ENCODE measurements at regions not wholly inside any gene's neighbourhood (a gene's known extent, or its start where the extent isn't known, plus 50 kb on each side); places are given as distances from the start of the nearest gene placed in this dataset.

GRCh38 chr1:194693244-194693643, 1506.8 kb upstream of the B3GALT2 start:
- H3K27me3 ChIP-seq = no peaks in the 10 kb centered on the region
- no peak for TF ChIP-seq POLR2AphosphoS5 (IDR thresholded peaks at IDR 0.05)
- TF ChIP-seq CTCF (IDR thresholded peaks at IDR 0.05) = no peak
- no peak for TF ChIP-seq POLR2A (IDR thresholded peaks at IDR 0.05)
- TF ChIP-seq EP300 (IDR thresholded peaks at IDR 0.05) = no peak
- H3K4me1 ChIP-seq = no peaks in the 10 kb centered on the region
- WGBS = 94% methylated on average over 2 of the region's 2 CpGs
- no peak overlapping the region for H3K4me3 ChIP-seq
- no peak overlapping the region for H3K27ac ChIP-seq
- H3K36me3 ChIP-seq = no peaks in the 10 kb centered on the region
- no peak for DNase-seq (ENCODE audit: low spot score in 2 of 2)
- no peaks in the 10 kb centered on the region for H3K9me3 ChIP-seq

GRCh38 chr1:194684636-194685035, 1498.2 kb upstream of the B3GALT2 start:
- no peak overlapping the region for H3K27ac ChIP-seq
- WGBS = 54% methylated on average over 2 of the region's 2 CpGs
- DNase-seq (ENCODE audit: low spot score in 2 of 2) = no peak
- no peaks in the 10 kb centered on the region for H3K4me1 ChIP-seq
- no peak overlapping the region for H3K4me3 ChIP-seq
- no peaks in the 10 kb centered on the region for H3K9me3 ChIP-seq
- no peaks in the 10 kb centered on the region for H3K27me3 ChIP-seq
- H3K36me3 ChIP-seq = no peaks in the 10 kb centered on the region
- TF ChIP-seq POLR2A (IDR thresholded peaks at IDR 0.05) (no peak), CTCF (IDR thresholded peaks at IDR 0.05) (no peak), POLR2AphosphoS5 (IDR thresholded peaks at IDR 0.05) (no peak), EP300 (IDR thresholded peaks at IDR 0.05) (no peak)

- Histone ChIP-seq H3K36me3 (no peaks in the 10 kb centered on the region), H3K27ac (no peak overlapping the region), H3K4me3 (no peak overlapping the region), H3K4me1 (no peaks in the 10 kb centered on the region), H3K9me3 (peaks cover 5% of the 10 kb centered on the region), H3K27me3 (no peaks in the 10 kb centered on the region)
- TF ChIP-seq POLR2AphosphoS5 (IDR thresholded peaks at IDR 0.05) (no peak), EP300 (IDR thresholded peaks at IDR 0.05) (no peak)
- DNase-seq (ENCODE audit: low spot score in 2 of 2) = no peak
- WGBS = 65% methylated on average over 1 of the region's 1 CpG
These were observed 1471.7 kb upstream of the B3GALT2 start for GRCh38 chr1:194658090-194658439.

- no peak for DNase-seq (ENCODE audit: low spot score in 2 of 2)
- Histone ChIP-seq H3K4me3 (no peak overlapping the region), H3K4me1 (no peaks in the 10 kb centered on the region), H3K27me3 (no peaks in the 10 kb centered on the region), H3K9me3 (peaks cover 5% of the 10 kb centered on the region), H3K36me3 (no peaks in the 10 kb centered on the region), H3K27ac (no peak overlapping the region)
- WGBS = 80% methylated on average over 1 of the region's 1 CpG
- TF ChIP-seq CTCF (IDR thresholded peaks at IDR 0.05) = no peak
- no peak for TF ChIP-seq POLR2A (IDR thresholded peaks at IDR 0.05)
- TF ChIP-seq EP300 (IDR thresholded peaks at IDR 0.05) = no peak
- TF ChIP-seq POLR2AphosphoS5 (IDR thresholded peaks at IDR 0.05) = no peak
These were observed 1468.5 kb upstream of the B3GALT2 start for GRCh38 chr1:194654956-194655355.

GRCh38 chr1:194653385-194653784, 1467.0 kb upstream of the B3GALT2 start:
- Histone ChIP-seq H3K4me1 (no peaks in the 10 kb centered on the region), H3K4me3 (no peak overlapping the region), H3K9me3 (peaks cover 5% of the 10 kb centered on the region), H3K27ac (no peak overlapping the region), H3K27me3 (no peaks in the 10 kb centered on the region), H3K36me3 (no peaks in the 10 kb centered on the region)
- 73% methylated on average over 1 of the region's 1 CpG for WGBS
- TF ChIP-seq POLR2A (IDR thresholded peaks at IDR 0.05) = no peak
- no peak for TF ChIP-seq EP300 (IDR thresholded peaks at IDR 0.05)
- no peak for TF ChIP-seq POLR2AphosphoS5 (IDR thresholded peaks at IDR 0.05)
- DNase-seq (ENCODE audit: low spot score in 2 of 2) = no peak

GRCh38 chr1:194647118-194647517, 1460.7 kb upstream of the B3GALT2 start:
- Histone ChIP-seq H3K36me3 (no peaks in the 10 kb centered on the region), H3K27ac (no peak overlapping the region), H3K27me3 (no peaks in the 10 kb centered on the region), H3K4me3 (no peak overlapping the region), H3K4me1 (no peaks in the 10 kb centered on the region), H3K9me3 (no peaks in the 10 kb centered on the region)
- 64% methylated on average over 2 of the region's 2 CpGs for WGBS
- no peak for DNase-seq (ENCODE audit: low spot score in 2 of 2)
- TF ChIP-seq POLR2AphosphoS5 (IDR thresholded peaks at IDR 0.05) = no peak
- no peak for TF ChIP-seq CTCF (IDR thresholded peaks at IDR 0.05)
- TF ChIP-seq POLR2A (IDR thresholded peaks at IDR 0.05) = no peak
- no peak for TF ChIP-seq EP300 (IDR thresholded peaks at IDR 0.05)
